ENCODE measurements at regions not wholly inside any gene's neighbourhood (a gene's known extent, or its start where the extent isn't known, plus 50 kb on each side); places are given as distances from the start of the nearest gene placed in this dataset.

DNA sequence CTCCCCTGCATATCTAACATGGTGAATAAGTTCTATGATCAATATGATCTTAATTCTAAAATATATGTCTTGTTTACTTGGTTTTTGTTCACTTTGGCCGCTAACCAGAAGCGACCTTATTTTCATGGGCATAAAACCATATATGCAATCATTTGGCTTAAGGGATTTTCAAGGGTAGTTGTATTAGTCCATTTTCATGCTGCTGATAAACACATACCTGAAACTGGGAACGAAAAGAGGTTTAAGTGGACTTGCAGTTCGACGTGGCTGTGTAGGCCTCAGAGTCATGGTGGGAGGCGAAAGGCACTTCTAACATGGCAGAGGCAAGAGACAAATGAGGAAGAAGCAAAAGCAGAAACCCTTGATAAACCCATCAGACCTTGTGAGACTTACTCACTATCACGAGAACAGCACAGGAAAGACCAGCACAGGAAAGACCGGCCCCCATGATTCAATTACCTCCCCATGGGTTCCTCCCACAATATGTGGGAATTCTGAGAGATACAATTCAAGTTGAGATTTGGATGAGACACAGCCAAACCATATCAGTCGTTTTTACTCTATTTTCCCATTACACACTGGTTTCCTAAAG is 114.3 kb upstream of the CPEB2 start:
- peaks cover 3% of the 10 kb centered on the region for H3K27me3 Mint-ChIP-seq (ENCODE audit: insufficient read depth, low read depth, poor library complexity)
- no peaks in the 10 kb centered on the region for H3K9me3 Mint-ChIP-seq
- Histone ChIP-seq H3K4me3 (no peak overlapping the region), H3K4me1 (ENCODE audit: insufficient read depth) (no peaks in the 10 kb centered on the region), H2AFZ (no peak overlapping the region), H3K79me2 (replicated peaks; ENCODE audit: insufficient read depth) (no peaks in the 10 kb centered on the region), H3F3A (replicated peaks; ENCODE audit: low read depth) (no peaks in the 10 kb centered on the region), H3K36me3 (ENCODE audit: insufficient read depth) (no peaks in the 10 kb centered on the region), H4K20me1 (replicated peaks; ENCODE audit: insufficient read depth) (no peaks in the 10 kb centered on the region), H3K27ac (ENCODE audit: low read depth) (no peak overlapping the region), H3K4me2 (no peak overlapping the region), H3K9me2 (ENCODE audit: insufficient read depth) (0 out of 2 replicates have a peak, but pooled peaks cover 3% of the 10 kb centered on the region), H3K27me3 (ENCODE audit: insufficient read depth) (no peaks in the 10 kb centered on the region)
- H3K4me1 Mint-ChIP-seq, result no peaks in the 10 kb centered on the region
- TF ChIP-seq, protein P1, sequence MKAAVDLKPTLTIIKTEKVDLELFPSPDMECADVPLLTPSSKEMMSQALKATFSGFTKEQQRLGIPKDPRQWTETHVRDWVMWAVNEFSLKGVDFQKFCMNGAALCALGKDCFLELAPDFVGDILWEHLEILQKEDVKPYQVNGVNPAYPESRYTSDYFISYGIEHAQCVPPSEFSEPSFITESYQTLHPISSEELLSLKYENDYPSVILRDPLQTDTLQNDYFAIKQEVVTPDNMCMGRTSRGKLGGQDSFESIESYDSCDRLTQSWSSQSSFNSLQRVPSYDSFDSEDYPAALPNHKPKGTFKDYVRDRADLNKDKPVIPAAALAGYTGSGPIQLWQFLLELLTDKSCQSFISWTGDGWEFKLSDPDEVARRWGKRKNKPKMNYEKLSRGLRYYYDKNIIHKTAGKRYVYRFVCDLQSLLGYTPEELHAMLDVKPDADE (IDR thresholded peaks at IDR 0.05), result no peak
- TF ChIP-seq, protein P2, sequence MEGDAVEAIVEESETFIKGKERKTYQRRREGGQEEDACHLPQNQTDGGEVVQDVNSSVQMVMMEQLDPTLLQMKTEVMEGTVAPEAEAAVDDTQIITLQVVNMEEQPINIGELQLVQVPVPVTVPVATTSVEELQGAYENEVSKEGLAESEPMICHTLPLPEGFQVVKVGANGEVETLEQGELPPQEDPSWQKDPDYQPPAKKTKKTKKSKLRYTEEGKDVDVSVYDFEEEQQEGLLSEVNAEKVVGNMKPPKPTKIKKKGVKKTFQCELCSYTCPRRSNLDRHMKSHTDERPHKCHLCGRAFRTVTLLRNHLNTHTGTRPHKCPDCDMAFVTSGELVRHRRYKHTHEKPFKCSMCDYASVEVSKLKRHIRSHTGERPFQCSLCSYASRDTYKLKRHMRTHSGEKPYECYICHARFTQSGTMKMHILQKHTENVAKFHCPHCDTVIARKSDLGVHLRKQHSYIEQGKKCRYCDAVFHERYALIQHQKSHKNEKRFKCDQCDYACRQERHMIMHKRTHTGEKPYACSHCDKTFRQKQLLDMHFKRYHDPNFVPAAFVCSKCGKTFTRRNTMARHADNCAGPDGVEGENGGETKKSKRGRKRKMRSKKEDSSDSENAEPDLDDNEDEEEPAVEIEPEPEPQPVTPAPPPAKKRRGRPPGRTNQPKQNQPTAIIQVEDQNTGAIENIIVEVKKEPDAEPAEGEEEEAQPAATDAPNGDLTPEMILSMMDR (conservative IDR thresholded peaks at IDR 0.05; ENCODE audit: low read depth in 2 of 2), result no peak
- TF ChIP-seq ZNF114 (CRISPR knock-in tag; IDR thresholded peaks at IDR 0.05) (no peak), ZNF331 (CRISPR knock-in tag; IDR thresholded peaks at IDR 0.05; ENCODE audit: low read depth) (no peak), NANOG (IDR thresholded peaks at IDR 0.05; ENCODE audit: borderline replicate concordance) (no peak), STAT1 (IDR thresholded peaks at IDR 0.05; ENCODE audit: unreplicated experiment) (no peak), EZH2phosphoT487 (IDR thresholded peaks at IDR 0.05; ENCODE audit: unreplicated experiment) (no peak), POLR2AphosphoS5 (IDR thresholded peaks at IDR 0.05; ENCODE audit: low read depth) (no peak), CREB1 (CRISPR knock-in tag; IDR thresholded peaks at IDR 0.05; ENCODE audit: low read depth) (no peak), JUNB (IDR thresholded peaks at IDR 0.05; ENCODE audit: unreplicated experiment) (no peak), EZH2 (IDR thresholded peaks at IDR 0.05; ENCODE audit: low read depth, unreplicated experiment) (no peak)
- TF ChIP-seq, protein P3, sequence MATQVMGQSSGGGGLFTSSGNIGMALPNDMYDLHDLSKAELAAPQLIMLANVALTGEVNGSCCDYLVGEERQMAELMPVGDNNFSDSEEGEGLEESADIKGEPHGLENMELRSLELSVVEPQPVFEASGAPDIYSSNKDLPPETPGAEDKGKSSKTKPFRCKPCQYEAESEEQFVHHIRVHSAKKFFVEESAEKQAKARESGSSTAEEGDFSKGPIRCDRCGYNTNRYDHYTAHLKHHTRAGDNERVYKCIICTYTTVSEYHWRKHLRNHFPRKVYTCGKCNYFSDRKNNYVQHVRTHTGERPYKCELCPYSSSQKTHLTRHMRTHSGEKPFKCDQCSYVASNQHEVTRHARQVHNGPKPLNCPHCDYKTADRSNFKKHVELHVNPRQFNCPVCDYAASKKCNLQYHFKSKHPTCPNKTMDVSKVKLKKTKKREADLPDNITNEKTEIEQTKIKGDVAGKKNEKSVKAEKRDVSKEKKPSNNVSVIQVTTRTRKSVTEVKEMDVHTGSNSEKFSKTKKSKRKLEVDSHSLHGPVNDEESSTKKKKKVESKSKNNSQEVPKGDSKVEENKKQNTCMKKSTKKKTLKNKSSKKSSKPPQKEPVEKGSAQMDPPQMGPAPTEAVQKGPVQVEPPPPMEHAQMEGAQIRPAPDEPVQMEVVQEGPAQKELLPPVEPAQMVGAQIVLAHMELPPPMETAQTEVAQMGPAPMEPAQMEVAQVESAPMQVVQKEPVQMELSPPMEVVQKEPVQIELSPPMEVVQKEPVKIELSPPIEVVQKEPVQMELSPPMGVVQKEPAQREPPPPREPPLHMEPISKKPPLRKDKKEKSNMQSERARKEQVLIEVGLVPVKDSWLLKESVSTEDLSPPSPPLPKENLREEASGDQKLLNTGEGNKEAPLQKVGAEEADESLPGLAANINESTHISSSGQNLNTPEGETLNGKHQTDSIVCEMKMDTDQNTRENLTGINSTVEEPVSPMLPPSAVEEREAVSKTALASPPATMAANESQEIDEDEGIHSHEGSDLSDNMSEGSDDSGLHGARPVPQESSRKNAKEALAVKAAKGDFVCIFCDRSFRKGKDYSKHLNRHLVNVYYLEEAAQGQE (IDR thresholded peaks at IDR 0.05; ENCODE audit: unreplicated experiment), result no peak
- TF ChIP-seq, protein P4, sequence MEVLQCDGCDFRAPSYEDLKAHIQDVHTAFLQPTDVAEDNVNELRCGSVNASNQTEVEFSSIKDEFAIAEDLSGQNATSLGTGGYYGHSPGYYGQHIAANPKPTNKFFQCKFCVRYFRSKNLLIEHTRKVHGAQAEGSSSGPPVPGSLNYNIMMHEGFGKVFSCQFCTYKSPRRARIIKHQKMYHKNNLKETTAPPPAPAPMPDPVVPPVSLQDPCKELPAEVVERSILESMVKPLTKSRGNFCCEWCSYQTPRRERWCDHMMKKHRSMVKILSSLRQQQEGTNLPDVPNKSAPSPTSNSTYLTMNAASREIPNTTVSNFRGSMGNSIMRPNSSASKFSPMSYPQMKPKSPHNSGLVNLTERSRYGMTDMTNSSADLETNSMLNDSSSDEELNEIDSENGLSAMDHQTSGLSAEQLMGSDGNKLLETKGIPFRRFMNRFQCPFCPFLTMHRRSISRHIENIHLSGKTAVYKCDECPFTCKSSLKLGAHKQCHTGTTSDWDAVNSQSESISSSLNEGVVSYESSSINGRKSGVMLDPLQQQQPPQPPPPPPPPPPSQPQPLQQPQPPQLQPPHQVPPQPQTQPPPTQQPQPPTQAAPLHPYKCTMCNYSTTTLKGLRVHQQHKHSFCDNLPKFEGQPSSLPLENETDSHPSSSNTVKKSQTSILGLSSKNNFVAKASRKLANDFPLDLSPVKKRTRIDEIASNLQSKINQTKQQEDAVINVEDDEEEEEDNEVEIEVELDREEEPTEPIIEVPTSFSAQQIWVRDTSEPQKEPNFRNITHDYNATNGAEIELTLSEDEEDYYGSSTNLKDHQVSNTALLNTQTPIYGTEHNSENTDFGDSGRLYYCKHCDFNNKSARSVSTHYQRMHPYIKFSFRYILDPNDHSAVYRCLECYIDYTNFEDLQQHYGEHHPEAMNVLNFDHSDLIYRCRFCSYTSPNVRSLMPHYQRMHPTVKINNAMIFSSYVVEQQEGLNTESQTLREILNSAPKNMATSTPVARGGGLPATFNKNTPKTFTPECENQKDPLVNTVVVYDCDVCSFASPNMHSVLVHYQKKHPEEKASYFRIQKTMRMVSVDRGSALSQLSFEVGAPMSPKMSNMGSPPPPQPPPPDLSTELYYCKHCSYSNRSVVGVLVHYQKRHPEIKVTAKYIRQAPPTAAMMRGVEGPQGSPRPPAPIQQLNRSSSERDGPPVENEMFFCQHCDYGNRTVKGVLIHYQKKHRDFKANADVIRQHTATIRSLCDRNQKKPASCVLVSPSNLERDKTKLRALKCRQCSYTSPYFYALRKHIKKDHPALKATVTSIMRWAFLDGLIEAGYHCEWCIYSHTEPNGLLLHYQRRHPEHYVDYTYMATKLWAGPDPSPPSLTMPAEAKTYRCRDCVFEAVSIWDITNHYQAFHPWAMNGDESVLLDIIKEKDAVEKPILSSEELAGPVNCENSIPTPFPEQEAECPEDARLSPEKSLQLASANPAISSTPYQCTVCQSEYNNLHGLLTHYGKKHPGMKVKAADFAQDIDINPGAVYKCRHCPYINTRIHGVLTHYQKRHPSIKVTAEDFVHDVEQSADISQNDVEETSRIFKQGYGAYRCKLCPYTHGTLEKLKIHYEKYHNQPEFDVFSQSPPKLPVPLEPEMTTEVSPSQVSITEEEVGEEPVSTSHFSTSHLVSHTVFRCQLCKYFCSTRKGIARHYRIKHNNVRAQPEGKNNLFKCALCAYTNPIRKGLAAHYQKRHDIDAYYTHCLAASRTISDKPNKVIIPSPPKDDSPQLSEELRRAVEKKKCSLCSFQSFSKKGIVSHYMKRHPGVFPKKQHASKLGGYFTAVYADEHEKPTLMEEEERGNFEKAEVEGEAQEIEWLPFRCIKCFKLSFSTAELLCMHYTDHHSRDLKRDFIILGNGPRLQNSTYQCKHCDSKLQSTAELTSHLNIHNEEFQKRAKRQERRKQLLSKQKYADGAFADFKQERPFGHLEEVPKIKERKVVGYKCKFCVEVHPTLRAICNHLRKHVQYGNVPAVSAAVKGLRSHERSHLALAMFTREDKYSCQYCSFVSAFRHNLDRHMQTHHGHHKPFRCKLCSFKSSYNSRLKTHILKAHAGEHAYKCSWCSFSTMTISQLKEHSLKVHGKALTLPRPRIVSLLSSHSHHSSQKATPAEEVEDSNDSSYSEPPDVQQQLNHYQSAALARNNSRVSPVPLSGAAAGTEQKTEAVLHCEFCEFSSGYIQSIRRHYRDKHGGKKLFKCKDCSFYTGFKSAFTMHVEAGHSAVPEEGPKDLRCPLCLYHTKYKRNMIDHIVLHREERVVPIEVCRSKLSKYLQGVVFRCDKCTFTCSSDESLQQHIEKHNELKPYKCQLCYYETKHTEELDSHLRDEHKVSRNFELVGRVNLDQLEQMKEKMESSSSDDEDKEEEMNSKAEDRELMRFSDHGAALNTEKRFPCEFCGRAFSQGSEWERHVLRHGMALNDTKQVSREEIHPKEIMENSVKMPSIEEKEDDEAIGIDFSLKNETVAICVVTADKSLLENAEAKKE (CRISPR knock-in tag; IDR thresholded peaks at IDR 0.05), result no peak
- no peak overlapping the region for H3K4me3 Mint-ChIP-seq
- DNase-seq (ENCODE audit: low spot score) (no peak), ATAC-seq (no peak)
- H3K27ac Mint-ChIP-seq, result no peak overlapping the region
- no peaks in the 10 kb centered on the region; the same call in 2 of the 3 replicates for H3K36me3 Mint-ChIP-seq (ENCODE audit: low read depth)

All from GM23338 (cell line).